ENCODE measurements at regions not wholly inside any gene's neighbourhood (a gene's known extent, or its start where the extent isn't known, plus 50 kb on each side); places are given as distances from the start of the nearest gene placed in this dataset.

- no peak for DNase-seq
Observed at GRCh38 chr6:81694855-81695254, 57.6 kb downstream of the TENT5A start.

DNA sequence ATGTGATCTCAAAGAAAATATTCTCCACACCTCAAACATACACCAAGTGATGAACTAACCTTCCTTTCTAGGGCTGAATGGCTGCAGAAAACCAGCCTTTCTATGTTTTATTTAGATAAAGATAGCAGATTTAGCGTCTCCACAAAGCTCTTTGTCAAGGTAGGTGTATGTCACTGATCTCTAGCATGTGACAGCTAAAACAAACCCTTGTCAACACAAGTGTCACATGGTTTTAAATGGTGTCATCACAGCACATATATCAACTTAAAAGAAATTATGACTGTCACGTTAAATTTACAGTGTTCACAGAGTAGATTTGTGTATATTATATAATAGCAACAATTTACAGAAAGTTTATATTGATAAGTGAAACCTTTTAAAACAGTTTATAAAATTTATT, 58.3 kb downstream of the TENT5A start:
- DNase-seq: no peak

DNA sequence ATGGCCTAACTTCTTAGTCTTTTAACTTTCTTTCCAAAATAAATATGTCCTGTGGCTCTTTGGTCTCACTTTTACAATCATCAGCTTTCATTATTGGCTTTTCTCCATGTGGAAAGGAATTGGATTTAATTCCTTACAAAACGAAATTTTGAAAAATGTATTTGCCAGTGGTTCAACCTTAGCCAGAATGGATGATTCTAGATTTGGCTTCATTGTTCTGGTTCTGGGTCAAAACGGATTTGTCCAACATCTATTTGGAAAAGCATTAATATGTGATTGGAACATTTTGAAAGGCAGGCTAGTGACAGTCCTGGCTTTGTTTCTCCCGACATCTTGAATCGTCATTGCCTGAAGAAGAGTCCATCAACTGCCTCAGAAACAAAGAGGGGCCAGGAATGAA, 59.2 kb downstream of the TENT5A start:
- DNase-seq: no peak

- DNase-seq: no peak
Observed at GRCh38 chr6:81690073-81690472, 62.4 kb downstream of the TENT5A start.

DNA sequence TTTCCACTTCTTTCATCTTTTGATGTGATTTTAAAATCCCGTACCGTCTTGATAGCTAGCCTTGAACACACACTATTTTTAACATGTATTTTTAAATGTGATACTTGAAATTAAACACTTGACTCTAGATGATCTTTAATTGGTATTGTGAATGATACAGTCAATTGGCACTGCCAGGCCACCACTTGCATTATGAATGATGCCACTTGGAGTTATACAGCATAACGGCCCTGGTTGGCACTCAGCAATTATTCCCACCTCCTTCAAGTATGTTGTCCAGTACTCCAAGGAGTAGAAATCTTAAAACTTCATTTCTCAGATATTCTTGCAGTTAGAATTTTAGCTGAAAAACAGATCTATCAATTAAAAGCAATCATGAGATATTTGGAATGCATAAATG, 62.9 kb downstream of the TENT5A start:
- DNase-seq: no peak

- no peak for DNase-seq
Observed at GRCh38 chr6:81683912-81684311, 68.6 kb downstream of the TENT5A start.

GRCh38 chr6:81682858-81683620, 69.4 kb downstream of the TENT5A start:
- no peak for DNase-seq

DNA sequence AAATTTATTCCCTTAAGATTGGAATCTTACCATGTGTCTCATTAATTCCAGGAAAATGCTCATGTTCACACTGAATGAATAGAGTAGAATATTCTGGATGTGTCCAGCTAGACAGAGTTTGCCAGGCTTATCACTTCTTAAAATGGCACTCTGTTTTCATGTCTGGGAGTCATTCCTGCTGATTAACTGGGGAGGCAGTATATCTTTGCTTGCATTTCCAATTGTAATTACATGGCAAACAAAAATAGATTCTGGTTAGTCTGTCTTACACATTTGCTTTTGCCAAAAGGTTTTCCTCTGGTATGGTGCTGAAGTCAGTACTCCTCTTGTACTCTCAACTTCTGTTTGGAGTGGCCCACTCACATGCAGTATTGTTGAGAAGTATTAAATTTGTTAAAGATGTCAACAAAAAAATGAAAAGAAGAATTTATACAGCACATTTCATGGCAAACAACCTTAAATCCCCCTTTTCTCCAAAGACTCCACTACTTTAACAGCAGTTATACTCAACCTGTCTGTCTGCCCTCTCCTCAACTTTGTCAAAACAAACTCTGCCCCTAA, 70.2 kb downstream of the TENT5A start:
- no peak for DNase-seq

DNA sequence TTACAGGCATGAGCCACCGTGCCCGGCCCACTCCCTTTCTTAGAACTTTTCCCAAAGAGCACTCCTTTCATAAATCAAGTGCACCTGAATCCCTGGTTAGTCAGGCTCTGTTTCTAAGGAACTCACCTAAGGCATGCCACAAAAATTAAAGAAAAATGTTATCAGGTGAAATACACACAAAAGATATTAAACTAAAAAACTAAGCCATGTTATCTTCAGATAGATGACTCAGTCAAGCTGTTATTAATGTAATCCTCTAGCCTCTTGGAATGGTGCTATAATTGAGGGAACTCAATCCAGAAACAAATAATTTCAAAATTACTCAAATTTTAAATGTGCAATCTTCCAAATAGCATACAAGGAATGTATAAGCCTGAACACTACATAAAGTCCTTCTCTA, 83.0 kb downstream of the TENT5A start:
- no peak for DNase-seq

DNA sequence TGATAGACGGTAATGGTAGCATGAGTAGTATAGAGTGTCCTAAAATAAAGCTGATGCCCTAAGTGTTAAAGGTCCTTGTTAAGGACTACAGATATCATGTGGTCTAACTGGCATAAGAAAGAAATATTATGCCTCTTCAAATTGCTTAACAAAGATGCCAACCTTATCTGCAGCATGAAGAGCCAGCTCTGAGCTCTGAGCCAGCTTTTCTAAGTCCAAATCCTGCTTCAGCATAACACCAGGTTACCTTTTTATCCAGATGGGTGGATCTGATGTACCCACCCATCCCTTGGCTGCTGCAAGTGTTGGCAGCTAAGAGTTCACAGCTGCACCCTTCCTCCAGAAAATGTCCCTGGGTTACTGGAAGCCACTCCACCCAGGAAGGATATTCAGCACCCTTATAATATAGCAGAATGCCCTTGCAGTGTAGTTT, 83.8 kb downstream of the TENT5A start:
- DNase-seq: no peak

DNA sequence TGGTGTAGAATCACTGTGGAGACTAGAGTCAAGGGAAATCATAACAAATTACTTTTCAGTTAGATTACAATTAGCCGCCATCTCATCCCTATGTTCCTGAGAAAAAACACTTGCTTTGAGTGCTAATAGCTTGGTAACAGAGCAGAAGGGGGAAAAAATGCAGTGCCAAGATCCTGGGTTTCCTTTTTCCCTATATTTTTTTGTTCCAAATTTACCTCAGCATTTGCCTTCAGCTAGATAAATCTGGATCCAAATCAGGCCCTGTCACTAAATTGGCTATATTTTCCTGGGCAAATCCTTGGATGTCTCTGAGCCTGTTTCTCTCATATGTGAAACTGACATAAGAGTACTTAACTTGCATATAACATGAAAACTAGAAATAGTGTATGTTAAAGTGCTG, 86.0 kb downstream of the TENT5A start:
- DNase-seq: no peak

DNA sequence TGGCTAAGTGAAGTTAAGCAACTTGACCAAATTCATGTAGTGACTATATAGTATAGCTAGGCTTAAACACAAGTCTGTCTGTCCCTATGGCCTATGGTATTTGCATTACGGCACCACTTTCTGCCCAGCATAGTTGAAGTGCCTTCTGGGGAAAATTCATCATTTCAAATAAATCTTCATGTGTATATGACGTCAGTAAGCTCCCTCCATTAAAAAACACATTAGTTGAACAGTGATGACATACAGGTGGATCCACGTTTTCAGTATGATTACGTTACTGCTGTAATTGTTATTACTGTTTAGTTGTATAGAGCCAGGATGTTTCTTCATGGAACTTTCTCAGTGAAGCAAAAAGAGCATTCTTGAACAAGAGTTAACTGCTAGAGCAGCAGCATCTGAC, 96.2 kb downstream of the TENT5A start:
- no peak for DNase-seq

DNA sequence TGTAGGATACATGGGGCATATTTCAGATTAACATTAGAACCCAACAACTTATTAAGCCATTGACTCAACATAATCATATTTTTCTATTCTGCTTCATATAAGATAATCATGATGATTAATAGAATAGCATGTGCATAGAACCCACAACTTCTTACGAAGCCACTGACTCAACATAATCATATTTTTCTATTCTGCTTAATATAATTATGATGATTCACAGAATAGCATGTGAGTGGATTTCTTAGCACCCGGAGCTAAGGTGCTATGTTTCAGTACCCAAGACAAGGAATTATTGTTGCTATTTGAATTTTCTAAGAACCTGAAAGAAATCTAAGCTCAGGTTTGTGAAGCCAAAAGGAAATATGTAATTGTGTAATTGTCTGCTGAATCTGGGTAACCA, 96.8 kb downstream of the TENT5A start:
- no peak for DNase-seq

- no peak for DNase-seq
Observed at GRCh38 chr6:81648502-81648901, 104.0 kb downstream of the TENT5A start.

DNA sequence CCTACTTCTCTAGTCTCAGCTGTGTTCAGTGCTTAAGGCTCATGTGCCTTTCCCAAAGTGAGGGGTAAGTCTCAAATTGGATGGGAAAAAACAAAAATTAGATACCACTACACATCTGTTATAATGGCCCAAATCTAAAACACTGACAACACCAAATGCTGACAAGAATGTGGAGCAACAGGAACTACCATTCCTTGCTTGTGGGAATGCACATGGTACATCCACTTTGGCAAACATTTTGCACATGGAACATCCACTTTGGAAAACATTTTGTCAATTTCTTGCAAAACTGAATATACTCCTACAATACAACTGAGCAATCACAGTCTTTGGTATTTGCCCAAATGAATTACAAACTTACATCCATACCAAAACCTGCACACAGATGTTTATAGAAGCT, 109.3 kb downstream of the TENT5A start:
- DNase-seq: no peak

DNA sequence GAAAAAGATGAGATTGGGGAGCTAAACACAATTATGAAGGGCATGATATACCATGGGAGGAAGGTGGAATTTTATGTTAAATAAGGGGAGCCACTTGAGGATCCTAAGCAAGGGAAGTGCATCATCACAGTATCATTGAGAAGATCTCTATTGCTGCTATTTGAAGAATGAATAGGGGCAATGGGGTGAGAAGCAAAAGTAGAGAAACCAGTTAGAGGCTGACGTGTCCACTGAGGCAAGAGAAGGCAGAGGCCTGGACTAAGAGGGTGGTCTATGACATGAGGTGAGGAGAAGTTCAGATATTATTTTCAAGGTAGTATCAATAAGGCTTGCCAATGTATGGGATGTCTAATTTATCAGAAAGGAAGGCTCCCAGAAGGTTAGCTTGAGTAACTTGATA, 111.6 kb downstream of the TENT5A start:
- no peak for DNase-seq

- no peak for DNase-seq
Observed at GRCh38 chr6:81640126-81640525, 112.4 kb downstream of the TENT5A start.

DNA sequence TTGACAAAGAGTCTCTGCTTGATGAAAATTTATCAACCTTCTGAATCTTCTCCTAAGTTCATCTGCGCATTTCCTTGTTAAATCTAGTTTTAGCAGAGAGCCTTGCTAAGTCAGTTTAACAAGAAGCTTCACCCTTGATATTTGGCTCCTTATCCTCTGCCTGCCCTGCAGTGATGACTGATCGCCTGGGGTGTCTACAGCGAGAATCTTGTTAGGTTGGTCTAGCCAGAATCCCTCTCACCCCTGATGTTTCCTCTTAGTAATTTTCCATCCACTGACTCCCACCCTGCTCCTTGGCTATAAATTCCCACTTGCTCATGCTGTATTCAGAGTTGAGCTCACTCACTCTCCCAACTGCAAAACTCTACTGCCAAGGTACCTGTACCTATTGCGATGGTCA, 114.1 kb downstream of the TENT5A start:
- DNase-seq: no peak

GRCh38 chr6:81636930-81637568, 115.4 kb downstream of the TENT5A start:
- no peak for DNase-seq

- no peak for DNase-seq
Observed at GRCh38 chr6:81634155-81634880, 118.2 kb downstream of the TENT5A start.

- DNase-seq: no peak
Observed at GRCh38 chr6:81633391-81633790, 119.1 kb downstream of the TENT5A start.

GRCh38 chr6:81630719-81631118, 121.8 kb downstream of the TENT5A start:
- DNase-seq: no peak

DNA sequence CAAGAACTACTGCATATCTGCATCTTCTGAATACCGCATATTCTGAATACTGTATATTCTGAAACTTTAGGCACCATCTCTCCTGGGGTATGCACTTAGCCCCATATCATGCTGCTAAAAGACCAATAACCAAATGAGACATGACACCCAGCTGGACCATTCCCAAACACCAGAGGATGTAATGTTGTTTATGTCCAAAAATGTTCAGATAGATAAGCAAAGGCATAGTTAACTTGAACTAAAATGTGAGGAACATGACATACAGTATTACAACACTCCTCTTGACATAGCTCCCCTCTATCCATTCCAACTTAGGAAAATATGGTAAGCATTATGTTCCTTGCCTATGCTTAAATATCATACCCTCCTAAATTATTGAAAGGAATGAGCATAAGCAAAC, 127.3 kb downstream of the TENT5A start:
- DNase-seq: no peak

- no peak for DNase-seq
Observed at GRCh38 chr6:81624453-81624852, 128.0 kb downstream of the TENT5A start.
